SK-MEL-5 (cell line): ENCODE measurements at regions not wholly inside any gene's neighbourhood (a gene's known extent, or its start where the extent isn't known, plus 50 kb on each side); places are given as distances from the start of the nearest gene placed in this dataset.

Experiments
- DNase-seq: peaks from one replicate; pipeline ENCODE4 v3.0.0-alpha.2; 2016; ENCODE audit warnings: low read depth, low spot score
- in situ Hi-C: cut with HindIII; loops from 2 replicates; pipeline ENCODE4 v1.10.0; 2016; ENCODE audit warnings: low sequenced_read_pairs, high pct_unique_total_duplicates, low pct_unique_long_range_greater_than_20kb

- in situ Hi-C loops = no loop called here
- DNase-seq = no peak
Measured at GRCh38 chr7:125661677-125662076, 732.1 kb upstream of the POT1 start.

- DNase-seq = no peak
- in situ Hi-C loops = no loop called here
Measured at GRCh38 chr7:125661006-125661405, 731.4 kb upstream of the POT1 start.

- no peak for DNase-seq
- in situ Hi-C loops = no loop called here
Measured at GRCh38 chr7:125654076-125654475, 724.5 kb upstream of the POT1 start.

- in situ Hi-C loops = no loop called here
- DNase-seq = no peak
Measured at GRCh38 chr7:125651823-125652528, 722.4 kb upstream of the POT1 start.

- DNase-seq = no peak
- in situ Hi-C loops = no loop called here
Measured at GRCh38 chr7:125648543-125648942, 718.9 kb upstream of the POT1 start.

GRCh38 chr7:125645770-125646169, 716.1 kb upstream of the POT1 start:
- in situ Hi-C loops = no loop called here

GRCh38 chr7:125644109-125644508, 714.5 kb upstream of the POT1 start:
- no peak for DNase-seq
- in situ Hi-C loops = no loop called here

More at GRCh38 chr7:125645770-125646169, 716.1 kb upstream of the POT1 start:
- no peak for DNase-seq

GRCh38 chr7:125643302-125643701, 713.7 kb upstream of the POT1 start:
- no peak for DNase-seq
- in situ Hi-C loops = no loop called here

- in situ Hi-C loops = no loop called here
Measured at GRCh38 chr7:125641884-125642283, 712.3 kb upstream of the POT1 start.

GRCh38 chr7:125636320-125636962, 706.8 kb upstream of the POT1 start:
- in situ Hi-C loops = no loop called here
- DNase-seq = no peak

More at GRCh38 chr7:125641884-125642283, 712.3 kb upstream of the POT1 start:
- no peak for DNase-seq

GRCh38 chr7:125618516-125618915, 688.9 kb upstream of the POT1 start:
- no peak for DNase-seq
- in situ Hi-C loops = no loop called here

- in situ Hi-C loops = no loop called here
- no peak for DNase-seq
Measured at GRCh38 chr7:125611582-125611981, 682.0 kb upstream of the POT1 start.

GRCh38 chr7:125606671-125607070, 677.0 kb upstream of the POT1 start:
- no peak for DNase-seq
- in situ Hi-C loops = no loop called here

GRCh38 chr7:125605241-125605640, 675.6 kb upstream of the POT1 start:
- in situ Hi-C loops = no loop called here
- DNase-seq = peak; percentile 6

- in situ Hi-C loops = no loop called here
- DNase-seq = no peak
Measured at GRCh38 chr7:125602441-125602840, 672.8 kb upstream of the POT1 start.

GRCh38 chr7:125599387-125599786, 669.8 kb upstream of the POT1 start:
- in situ Hi-C loops = no loop called here

GRCh38 chr7:125592331-125592730, 662.7 kb upstream of the POT1 start:
- in situ Hi-C loops = no loop called here
- no peak for DNase-seq

More at GRCh38 chr7:125599387-125599786, 669.8 kb upstream of the POT1 start:
- no peak for DNase-seq

GRCh38 chr7:125573126-125573525, 643.5 kb upstream of the POT1 start:
- in situ Hi-C loops = no loop called here
- no peak for DNase-seq

GRCh38 chr7:125572414-125572813, 642.8 kb upstream of the POT1 start:
- DNase-seq = no peak
- in situ Hi-C loops = no loop called here
